CD4-positive, CD25-positive, alpha-beta regulatory T cell (primary cell): ENCODE measurements at regions not wholly inside any gene's neighbourhood (a gene's known extent, or its start where the extent isn't known, plus 50 kb on each side); places are given as distances from the start of the nearest gene placed in this dataset.

Experiments used
- ATAC-seq, 2 donors: fragments of 150-1000 bp; cut with Tn5 transposase; one replicate each; pipeline ENCODE4 v1.10.0; 2021; ENCODE audit warnings: low read depth in 2 of 2, moderate number of reproducible peaks in 2 of 2, moderate library complexity in 1 of 2
- DNase-seq, 3 donors: peaks; one replicate each; pipeline versions ENCODE4 v3.0.0 to v3.0.0-alpha.2; 2012 to 2022; ENCODE audit warnings: mixed read lengths in 1 of 3
- H3K27ac ChIP-seq: one replicate; pipeline ENCODE4 v1.7.0; 2013; ENCODE audit warnings: mild to moderate bottlenecking, low read length; ENCODE audit not compliant: insufficient read depth, poor library complexity, severe bottlenecking
- H3K27me3 ChIP-seq: one replicate; pipeline ENCODE4 v1.7.0; 2013; ENCODE audit warnings: low read length; ENCODE audit not compliant: control insufficient read depth, insufficient read depth
- H3K36me3 ChIP-seq: one replicate; pipeline ENCODE4 v1.7.0; 2013; ENCODE audit warnings: mild to moderate bottlenecking, low read length, moderate library complexity; ENCODE audit not compliant: control insufficient read depth, insufficient read depth
- H3K4me1 ChIP-seq: 2 replicates; pipeline ENCODE4 v1.7.0; 2013; ENCODE audit warnings: mild to moderate bottlenecking, low read length; ENCODE audit not compliant: insufficient read depth, control insufficient read depth, poor library complexity, severe bottlenecking
- H3K4me3 ChIP-seq: one replicate; pipeline ENCODE4 v1.7.0; 2013; ENCODE audit warnings: low read depth, mild to moderate bottlenecking, low read length, moderate library complexity
- H3K9me3 ChIP-seq, 2 experiments: 1 replicate in 1 of 2; 2 replicates in 1 of 2; pipeline ENCODE4 v1.7.0; 2013; ENCODE audit warnings: low read length in 2 of 2, mild to moderate bottlenecking in 1 of 2, moderate library complexity in 1 of 2; ENCODE audit not compliant: control insufficient read depth in 2 of 2
- H3K27ac Mint-ChIP-seq, 3 donors: one replicate each; pipeline ENCODE4 v1.8.0; 2020 to 2022; ENCODE audit warnings: mild to moderate bottlenecking in 3 of 3, mixed read lengths in 3 of 3, moderate library complexity in 2 of 3
- H3K27me3 Mint-ChIP-seq: one replicate; pipeline ENCODE4 v1.8.0; 2022; ENCODE audit warnings: mild to moderate bottlenecking, mixed read lengths
- H3K36me3 Mint-ChIP-seq: one replicate; pipeline ENCODE4 v1.8.0; 2020; ENCODE audit warnings: mixed read lengths
- H3K4me1 Mint-ChIP-seq, 4 donors: one replicate each; pipeline ENCODE4 v1.8.0; 2020 to 2022; ENCODE audit warnings: mixed read lengths in 4 of 4, mild to moderate bottlenecking in 1 of 4
- H3K4me3 Mint-ChIP-seq, 4 donors: one replicate each; pipeline ENCODE4 v1.8.0; 2020 to 2022; ENCODE audit warnings: mild to moderate bottlenecking in 4 of 4, mixed read lengths in 4 of 4, moderate library complexity in 3 of 4
- H3K9me3 Mint-ChIP-seq, 7 donors: one replicate each; pipeline ENCODE4 v1.8.0; 2020 to 2022; ENCODE audit warnings: mixed read lengths in 7 of 7, mild to moderate bottlenecking in 3 of 7, moderate library complexity in 2 of 7

- H3K27me3 ChIP-seq, result no peaks in the 10 kb centered on the region
- Mint-ChIP-seq H3K27ac (no peak overlapping the region), H3K36me3 (no peaks in the 10 kb centered on the region), H3K4me1 (no peaks in the 10 kb centered on the region), H3K9me3 (peaks cover 0 to 12% (median 2%) of the 10 kb centered on the region in 7 donors), H3K4me3 (no peak overlapping the region), H3K27me3 (no peaks in the 10 kb centered on the region)
- no peak for ATAC-seq
- no peaks in the 10 kb centered on the region for H3K4me1 ChIP-seq
- no peaks in the 10 kb centered on the region for H3K36me3 ChIP-seq
- H3K4me3 ChIP-seq, result no peak overlapping the region
- no peaks in the 10 kb centered on the region for H3K9me3 ChIP-seq
- no peak overlapping the region for H3K27ac ChIP-seq
- no peak for DNase-seq
These were observed 302.6 kb downstream of the TDRD3 start for GRCh38 chr13:60699636-60700035.

GRCh38 chr13:60696602-60697001 lies 299.6 kb downstream of the TDRD3 start:
- DNase-seq (no peak), ATAC-seq (no peak)
- no peak overlapping the region for H3K4me3 Mint-ChIP-seq
- Histone ChIP-seq H3K27me3 (no peaks in the 10 kb centered on the region), H3K9me3 (no peaks in the 10 kb centered on the region), H3K36me3 (no peaks in the 10 kb centered on the region), H3K4me1 (no peaks in the 10 kb centered on the region), H3K4me3 (no peak overlapping the region), H3K27ac (no peak overlapping the region)
- H3K9me3 Mint-ChIP-seq, result peaks cover 0 to 3% (median 0%) of the 10 kb centered on the region in 7 donors
- peak overlapping the region in 1 of 3 donors; percentile 29 for H3K27ac Mint-ChIP-seq
- H3K36me3 Mint-ChIP-seq, result no peaks in the 10 kb centered on the region
- H3K4me1 Mint-ChIP-seq, result no peaks in the 10 kb centered on the region
- H3K27me3 Mint-ChIP-seq, result no peaks in the 10 kb centered on the region

GRCh38 chr13:60691268-60691667 lies 294.2 kb downstream of the TDRD3 start:
- Histone ChIP-seq H3K9me3 (no peaks in the 10 kb centered on the region), H3K36me3 (no peaks in the 10 kb centered on the region), H3K4me3 (no peak overlapping the region), H3K27me3 (no peaks in the 10 kb centered on the region), H3K4me1 (no peaks in the 10 kb centered on the region), H3K27ac (no peak overlapping the region)
- ATAC-seq (no peak), DNase-seq (no peak)
- Mint-ChIP-seq H3K9me3 (peaks cover 0 to 7% (median 1%) of the 10 kb centered on the region in 7 donors), H3K36me3 (no peaks in the 10 kb centered on the region), H3K27me3 (no peaks in the 10 kb centered on the region), H3K27ac (no peak overlapping the region), H3K4me3 (no peak overlapping the region), H3K4me1 (no peaks in the 10 kb centered on the region)

- Mint-ChIP-seq H3K4me1 (no peaks in the 10 kb centered on the region), H3K27ac (no peak overlapping the region), H3K27me3 (no peaks in the 10 kb centered on the region), H3K4me3 (no peak overlapping the region), H3K36me3 (no peaks in the 10 kb centered on the region), H3K9me3 (peaks cover 0 to 7% (median 1%) of the 10 kb centered on the region in 7 donors)
- no peaks in the 10 kb centered on the region for H3K36me3 ChIP-seq
- no peaks in the 10 kb centered on the region for H3K27me3 ChIP-seq
- no peak overlapping the region for H3K27ac ChIP-seq
- no peaks in the 10 kb centered on the region for H3K4me1 ChIP-seq
- DNase-seq, result no peak
- H3K9me3 ChIP-seq, result no peaks in the 10 kb centered on the region
- no peak overlapping the region for H3K4me3 ChIP-seq
- no peak for ATAC-seq
These were observed 293.6 kb downstream of the TDRD3 start for GRCh38 chr13:60690604-60691003.

- ATAC-seq (no peak), DNase-seq (no peak)
- H3K27me3 Mint-ChIP-seq, result no peaks in the 10 kb centered on the region
- H3K27ac ChIP-seq, result no peak overlapping the region
- H3K4me3 Mint-ChIP-seq, result no peak overlapping the region
- H3K4me1 Mint-ChIP-seq, result no peaks in the 10 kb centered on the region
- no peaks in the 10 kb centered on the region for H3K36me3 ChIP-seq
- H3K27ac Mint-ChIP-seq, result no peak overlapping the region
- no peaks in the 10 kb centered on the region for H3K27me3 ChIP-seq
- no peaks in the 10 kb centered on the region for H3K36me3 Mint-ChIP-seq
- H3K9me3 ChIP-seq, result no peaks in the 10 kb centered on the region
- H3K4me1 ChIP-seq, result no peaks in the 10 kb centered on the region
- peaks cover 0 to 7% (median 1%) of the 10 kb centered on the region in 7 donors for H3K9me3 Mint-ChIP-seq
- H3K4me3 ChIP-seq, result no peak overlapping the region
These were observed 292.6 kb downstream of the TDRD3 start for GRCh38 chr13:60689571-60689970.

- no peaks in the 10 kb centered on the region for H3K36me3 Mint-ChIP-seq
- Histone ChIP-seq H3K27me3 (no peaks in the 10 kb centered on the region), H3K36me3 (no peaks in the 10 kb centered on the region), H3K9me3 (no peaks in the 10 kb centered on the region), H3K4me3 (no peak overlapping the region), H3K4me1 (no peaks in the 10 kb centered on the region), H3K27ac (no peak overlapping the region)
- DNase-seq, result no peak
- no peaks in the 10 kb centered on the region for H3K4me1 Mint-ChIP-seq
- no peak for ATAC-seq
- H3K4me3 Mint-ChIP-seq, result no peak overlapping the region
- H3K27me3 Mint-ChIP-seq, result no peaks in the 10 kb centered on the region
- no peak overlapping the region for H3K27ac Mint-ChIP-seq
- peaks cover 0 to 7% (median 1%) of the 10 kb centered on the region in 7 donors for H3K9me3 Mint-ChIP-seq
These were observed 292.1 kb downstream of the TDRD3 start for GRCh38 chr13:60689076-60689475.

- Histone ChIP-seq H3K4me3 (no peak overlapping the region), H3K9me3 (no peaks in the 10 kb centered on the region), H3K27me3 (no peaks in the 10 kb centered on the region), H3K4me1 (no peaks in the 10 kb centered on the region), H3K27ac (no peak overlapping the region), H3K36me3 (no peaks in the 10 kb centered on the region)
- H3K9me3 Mint-ChIP-seq, result no peaks in the 10 kb centered on the region
- no peak overlapping the region for H3K4me3 Mint-ChIP-seq
- H3K27me3 Mint-ChIP-seq, result peaks cover 4% of the 10 kb centered on the region
- DNase-seq, result no peak
- no peak overlapping the region for H3K27ac Mint-ChIP-seq
- H3K36me3 Mint-ChIP-seq, result no peaks in the 10 kb centered on the region
- H3K4me1 Mint-ChIP-seq, result no peaks in the 10 kb centered on the region
- no peak for ATAC-seq
These were observed 283.1 kb downstream of the TDRD3 start for GRCh38 chr13:60679928-60680694.

GRCh38 chr13:60679131-60679530 lies 282.1 kb downstream of the TDRD3 start:
- no peak overlapping the region for H3K4me3 Mint-ChIP-seq
- no peaks in the 10 kb centered on the region for H3K4me1 Mint-ChIP-seq
- H3K36me3 Mint-ChIP-seq, result no peaks in the 10 kb centered on the region

More at GRCh38 chr13:60679131-60679530, 282.1 kb downstream of the TDRD3 start:
- Histone ChIP-seq H3K27me3 (no peaks in the 10 kb centered on the region), H3K36me3 (no peaks in the 10 kb centered on the region), H3K27ac (no peak overlapping the region), H3K9me3 (no peaks in the 10 kb centered on the region), H3K4me1 (no peaks in the 10 kb centered on the region), H3K4me3 (no peak overlapping the region)
- H3K27ac Mint-ChIP-seq, result peak overlapping the region in 1 of 3 donors; percentile 29
- DNase-seq (no peak), ATAC-seq (no peak)
- H3K9me3 Mint-ChIP-seq, result no peaks in the 10 kb centered on the region
- peaks cover 4% of the 10 kb centered on the region for H3K27me3 Mint-ChIP-seq
